Activated CD8-positive, alpha-beta T cell treated with anti-CD3 and anti-CD28 coated beads for 36 hours (primary cell): ENCODE measurements at regions not wholly inside any gene's neighbourhood (a gene's known extent, or its start where the extent isn't known, plus 50 kb on each side); places are given as distances from the start of the nearest gene placed in this dataset.
"Not testable (repeated sequence)": the region's sequence is repeated elsewhere in the genome, so short reads cannot be mapped to it uniquely, and the experiment has no call there.

ENCODE experiments used
- ATAC-seq: fragments of 200-7000 bp; cut with Tn5 transposase; one replicate; pipeline ENCODE4 v1.10.0; 2021; ENCODE audit warnings: mild to moderate bottlenecking, moderate library complexity
- CTCF ChIA-PET: fragments of 350-600 bp; sonication (Branson Sonifier 250); formaldehyde crosslinking; loops from one replicate; lab custom pipeline; 2021; ENCODE audit warnings: antibody characterized with exemption; lab: Charles Lee
- POLR2A ChIA-PET: fragments of 350-600 bp; sonication (Branson Sonifier 250); formaldehyde crosslinking; loops from one replicate; lab custom pipeline; 2021; ENCODE audit warnings: antibody characterized with exemption; lab: Charles Lee
- DNase-seq: peaks from one replicate; pipeline ENCODE4 v3.0.0-alpha.2; 2020
- H3K27ac Mint-ChIP-seq: one replicate; pipeline ENCODE4 v1.8.0; 2021; ENCODE audit warnings: mild to moderate bottlenecking, mixed read lengths
- H3K27me3 Mint-ChIP-seq: one replicate; pipeline ENCODE4 v1.8.0; 2021; ENCODE audit warnings: mixed read lengths
- H3K36me3 Mint-ChIP-seq: one replicate; pipeline ENCODE4 v1.8.0; 2021; ENCODE audit warnings: low read depth, mixed read lengths
- H3K4me1 Mint-ChIP-seq: one replicate; pipeline ENCODE4 v1.8.0; 2021; ENCODE audit warnings: low read depth, mixed read lengths
- H3K4me3 Mint-ChIP-seq: one replicate; pipeline ENCODE4 v1.8.0; 2021; ENCODE audit warnings: mild to moderate bottlenecking, moderate library complexity, mixed read lengths
- H3K9me3 Mint-ChIP-seq: one replicate; pipeline ENCODE4 v1.8.0; 2021; ENCODE audit warnings: mixed read lengths
- CTCF ChIP-seq: fragments of 200-600 bp; IDR thresholded peaks from one replicate; pipeline ENCODE4 v1.8.0; 2022; ENCODE audit warnings: antibody characterized with exemption, mild to moderate bottlenecking
- intact Hi-C: fragments of 100-400 bp; cut with micrococcal nuclease; formaldehyde crosslinking; loops from one replicate; pipeline ENCODE4 v1.10.0; 2022

GRCh38 chr9:97188545-97188944, 118.9 kb upstream of the CCDC180 start:
- CTCF ChIA-PET = no interaction called here
- POLR2A ChIA-PET = no interaction called here
- DNase-seq = no peak
- intact Hi-C loops = no loop called here
- Mint-ChIP-seq H3K9me3 (no peaks in the 10 kb centered on the region), H3K4me1 (no peaks in the 10 kb centered on the region), H3K27me3 (peaks cover 2% of the 10 kb centered on the region), H3K36me3 (no peaks in the 10 kb centered on the region), H3K4me3 (no peak overlapping the region), H3K27ac (no peak overlapping the region)
- no peak for ATAC-seq
- TF ChIP-seq CTCF = no peak

GRCh38 chr9:97187706-97188105, 119.8 kb upstream of the CCDC180 start:
- intact Hi-C loops, H3K9me3 Mint-ChIP-seq, CTCF ChIA-PET, ATAC-seq, DNase-seq, H3K27me3 Mint-ChIP-seq, H3K4me3 Mint-ChIP-seq, POLR2A ChIA-PET, H3K4me1 Mint-ChIP-seq, H3K27ac Mint-ChIP-seq, H3K36me3 Mint-ChIP-seq: not testable (repeated sequence)

GRCh38 chr9:97186493-97186892, 121.0 kb upstream of the CCDC180 start:
- ChIA-PET CTCF (no interaction called here), POLR2A (no interaction called here)
- intact Hi-C loops = no loop called here
- Mint-ChIP-seq H3K9me3 (no peaks in the 10 kb centered on the region), H3K27ac (no peak overlapping the region), H3K27me3 (peaks cover 2% of the 10 kb centered on the region), H3K4me3 (no peak overlapping the region), H3K4me1 (no peaks in the 10 kb centered on the region), H3K36me3 (no peaks in the 10 kb centered on the region)
- DNase-seq = no peak
- ATAC-seq = no peak
- no peak for TF ChIP-seq CTCF

GRCh38 chr9:97182532-97182931, 124.9 kb upstream of the CCDC180 start:
- H3K36me3 Mint-ChIP-seq, ATAC-seq, CTCF ChIA-PET, DNase-seq, H3K4me3 Mint-ChIP-seq, POLR2A ChIA-PET, H3K27ac Mint-ChIP-seq, intact Hi-C loops, H3K4me1 Mint-ChIP-seq, H3K27me3 Mint-ChIP-seq, H3K9me3 Mint-ChIP-seq: not testable (repeated sequence)

GRCh38 chr9:97179616-97180015, 127.8 kb upstream of the CCDC180 start:
- peaks cover 2% of the 10 kb centered on the region for H3K27me3 Mint-ChIP-seq
- H3K4me1 Mint-ChIP-seq = no peaks in the 10 kb centered on the region
- DNase-seq (no peak), ATAC-seq (no peak)
- ChIA-PET POLR2A (no interaction called here), CTCF (no interaction called here)
- no peak overlapping the region for H3K27ac Mint-ChIP-seq
- no peak for TF ChIP-seq CTCF
- no peak overlapping the region for H3K4me3 Mint-ChIP-seq
- H3K9me3 Mint-ChIP-seq = no peaks in the 10 kb centered on the region
- intact Hi-C loops = no loop called here
- H3K36me3 Mint-ChIP-seq = no peaks in the 10 kb centered on the region

- Mint-ChIP-seq H3K27me3 (no peaks in the 10 kb centered on the region), H3K9me3 (peaks cover 7% of the 10 kb centered on the region), H3K4me1 (no peaks in the 10 kb centered on the region), H3K36me3 (peaks cover 3% of the 10 kb centered on the region), H3K27ac (no peak overlapping the region), H3K4me3 (no peak overlapping the region)
- ChIA-PET POLR2A (no interaction called here), CTCF (no interaction called here)
- DNase-seq (no peak), ATAC-seq (no peak)
- intact Hi-C loops = no loop called here
- TF ChIP-seq CTCF = no peak
Measured at GRCh38 chr9:97176206-97176605, 131.3 kb upstream of the CCDC180 start.

- DNase-seq, CTCF ChIA-PET, H3K9me3 Mint-ChIP-seq, ATAC-seq, POLR2A ChIA-PET, H3K27me3 Mint-ChIP-seq, H3K27ac Mint-ChIP-seq, intact Hi-C loops, H3K4me3 Mint-ChIP-seq, H3K36me3 Mint-ChIP-seq: not testable (repeated sequence)
- H3K4me1 Mint-ChIP-seq = peaks cover 12% of the 10 kb centered on the region
Measured at GRCh38 chr9:97168174-97168573, 129.2 kb upstream of the CTSV start.

GRCh38 chr9:97166496-97167138, 127.7 kb upstream of the CTSV start:
- H3K27ac Mint-ChIP-seq = peak overlapping the region; percentile 58
- peaks cover 12% of the 10 kb centered on the region for H3K4me1 Mint-ChIP-seq
- DNase-seq, CTCF ChIA-PET, H3K4me3 Mint-ChIP-seq, H3K27me3 Mint-ChIP-seq, H3K36me3 Mint-ChIP-seq, H3K9me3 Mint-ChIP-seq, intact Hi-C loops, POLR2A ChIA-PET, ATAC-seq: not testable (repeated sequence)
